Activated naive CD8-positive, alpha-beta T cell treated with anti-CD3 and anti-CD28 coated beads, Interleukin-2, amount 10 ng/mL, durations not matched to agents 7 days and 5 days (primary cell): ENCODE measurements at regions not wholly inside any gene's neighbourhood (a gene's known extent, or its start where the extent isn't known, plus 50 kb on each side); places are given as distances from the start of the nearest gene placed in this dataset.

ENCODE experiments used
- ATAC-seq: fragments of 150-1000 bp; cut with Tn5 transposase; one replicate; pipeline ENCODE4 v1.10.0; 2021; ENCODE audit warnings: low read depth, moderate library complexity
- POLR2A ChIA-PET: fragments of 350-600 bp; sonication (Branson Sonifier 250); formaldehyde crosslinking; loops from one replicate; lab custom pipeline; 2021; ENCODE audit warnings: antibody characterized with exemption; lab: Charles Lee
- DNase-seq: peaks from one replicate; pipeline ENCODE4 v3.0.0; 2021
- H3K27ac Mint-ChIP-seq: one replicate; pipeline ENCODE4 v1.8.0; 2022; ENCODE audit warnings: mild to moderate bottlenecking, mixed read lengths
- H3K27me3 Mint-ChIP-seq: one replicate; pipeline ENCODE4 v1.8.0; 2022; ENCODE audit warnings: mild to moderate bottlenecking, moderate library complexity, mixed read lengths
- H3K36me3 Mint-ChIP-seq: one replicate; pipeline ENCODE4 v1.8.0; 2021; ENCODE audit warnings: mild to moderate bottlenecking, mixed read lengths
- H3K4me1 Mint-ChIP-seq: one replicate; pipeline ENCODE4 v1.8.0; 2021; ENCODE audit warnings: mixed read lengths
- H3K4me3 Mint-ChIP-seq: one replicate; pipeline ENCODE4 v1.8.0; 2022; ENCODE audit warnings: mild to moderate bottlenecking, moderate library complexity, mixed read lengths
- H3K9me3 Mint-ChIP-seq: one replicate; pipeline ENCODE4 v1.8.0; 2021; ENCODE audit warnings: mixed read lengths

- no peak overlapping the region for H3K4me3 Mint-ChIP-seq
- ATAC-seq (no peak), DNase-seq (no peak)
- H3K4me1 Mint-ChIP-seq, result no peaks in the 10 kb centered on the region
- POLR2A ChIA-PET, result no interaction called here
- no peaks in the 10 kb centered on the region for H3K9me3 Mint-ChIP-seq
- H3K36me3 Mint-ChIP-seq, result no peaks in the 10 kb centered on the region
- H3K27me3 Mint-ChIP-seq, result no peaks in the 10 kb centered on the region
- H3K27ac Mint-ChIP-seq, result no peak overlapping the region
Measured at GRCh38 chr9:90455316-90455715, 187.3 kb downstream of the DIRAS2 start.

- DNase-seq (no peak), ATAC-seq (no peak)
- POLR2A ChIA-PET, result no interaction called here
- Mint-ChIP-seq H3K27ac (no peak overlapping the region), H3K36me3 (no peaks in the 10 kb centered on the region), H3K4me1 (no peaks in the 10 kb centered on the region), H3K27me3 (no peaks in the 10 kb centered on the region), H3K9me3 (no peaks in the 10 kb centered on the region), H3K4me3 (no peak overlapping the region)
Measured at GRCh38 chr9:90457386-90458190, 185.0 kb downstream of the DIRAS2 start.

GRCh38 chr9:90458485-90458884 lies 184.1 kb downstream of the DIRAS2 start:
- Mint-ChIP-seq H3K36me3 (no peaks in the 10 kb centered on the region), H3K27ac (no peak overlapping the region), H3K4me1 (no peaks in the 10 kb centered on the region), H3K4me3 (no peak overlapping the region), H3K27me3 (no peaks in the 10 kb centered on the region), H3K9me3 (no peaks in the 10 kb centered on the region)
- ATAC-seq (no peak), DNase-seq (no peak)
- POLR2A ChIA-PET, result no interaction called here

GRCh38 chr9:90459321-90459720 lies 183.3 kb downstream of the DIRAS2 start:
- no peaks in the 10 kb centered on the region for H3K36me3 Mint-ChIP-seq
- no peaks in the 10 kb centered on the region for H3K9me3 Mint-ChIP-seq
- H3K27me3 Mint-ChIP-seq, result no peaks in the 10 kb centered on the region
- no peak for DNase-seq
- ATAC-seq, result no peak
- H3K4me3 Mint-ChIP-seq, result no peak overlapping the region
- H3K27ac Mint-ChIP-seq, result no peak overlapping the region
- POLR2A ChIA-PET, result no interaction called here
- no peaks in the 10 kb centered on the region for H3K4me1 Mint-ChIP-seq

GRCh38 chr9:90460220-90460619 lies 182.4 kb downstream of the DIRAS2 start:
- H3K27ac Mint-ChIP-seq, result no peak overlapping the region
- POLR2A ChIA-PET, result no interaction called here
- no peak overlapping the region for H3K4me3 Mint-ChIP-seq
- H3K27me3 Mint-ChIP-seq, result no peaks in the 10 kb centered on the region
- no peaks in the 10 kb centered on the region for H3K36me3 Mint-ChIP-seq
- ATAC-seq (no peak), DNase-seq (no peak)
- H3K4me1 Mint-ChIP-seq, result no peaks in the 10 kb centered on the region
- H3K9me3 Mint-ChIP-seq, result no peaks in the 10 kb centered on the region

GRCh38 chr9:90464978-90465377 lies 177.6 kb downstream of the DIRAS2 start:
- POLR2A ChIA-PET, result no interaction called here
- ATAC-seq (no peak), DNase-seq (no peak)
- H3K4me3 Mint-ChIP-seq, result no peak overlapping the region
- peaks cover under 1% of the 10 kb centered on the region for H3K27me3 Mint-ChIP-seq
- no peaks in the 10 kb centered on the region for H3K4me1 Mint-ChIP-seq
- no peaks in the 10 kb centered on the region for H3K9me3 Mint-ChIP-seq
- no peaks in the 10 kb centered on the region for H3K36me3 Mint-ChIP-seq
- no peak overlapping the region for H3K27ac Mint-ChIP-seq

GRCh38 chr9:90466441-90466840 lies 176.2 kb downstream of the DIRAS2 start:
- no peaks in the 10 kb centered on the region for H3K9me3 Mint-ChIP-seq
- DNase-seq (no peak), ATAC-seq (no peak)
- no peaks in the 10 kb centered on the region for H3K4me1 Mint-ChIP-seq
- no peak overlapping the region for H3K27ac Mint-ChIP-seq
- H3K36me3 Mint-ChIP-seq, result no peaks in the 10 kb centered on the region
- H3K27me3 Mint-ChIP-seq, result peaks cover 4% of the 10 kb centered on the region
- POLR2A ChIA-PET, result no interaction called here
- H3K4me3 Mint-ChIP-seq, result no peak overlapping the region

GRCh38 chr9:90469435-90469834 lies 173.2 kb downstream of the DIRAS2 start:
- ATAC-seq, result no peak
- H3K4me3 Mint-ChIP-seq, result no peak overlapping the region
- POLR2A ChIA-PET, result no interaction called here
- H3K4me1 Mint-ChIP-seq, result no peaks in the 10 kb centered on the region
- no peaks in the 10 kb centered on the region for H3K36me3 Mint-ChIP-seq
- no peak overlapping the region for H3K27ac Mint-ChIP-seq
- DNase-seq, result no peak
- peaks cover 4% of the 10 kb centered on the region for H3K27me3 Mint-ChIP-seq
- no peaks in the 10 kb centered on the region for H3K9me3 Mint-ChIP-seq

GRCh38 chr9:90469865-90470387 lies 172.7 kb downstream of the DIRAS2 start:
- peaks cover 4% of the 10 kb centered on the region for H3K27me3 Mint-ChIP-seq
- no peak for DNase-seq
- POLR2A ChIA-PET, result no interaction called here
- H3K9me3 Mint-ChIP-seq, result no peaks in the 10 kb centered on the region
- H3K36me3 Mint-ChIP-seq, result no peaks in the 10 kb centered on the region
- H3K4me3 Mint-ChIP-seq, result no peak overlapping the region
- no peak overlapping the region for H3K27ac Mint-ChIP-seq
- ATAC-seq, result no peak
- H3K4me1 Mint-ChIP-seq, result no peaks in the 10 kb centered on the region

- POLR2A ChIA-PET, result no interaction called here
Measured at GRCh38 chr9:90476058-90476457, 166.6 kb downstream of the DIRAS2 start.

GRCh38 chr9:90477535-90477934 lies 165.1 kb downstream of the DIRAS2 start:
- peaks cover 3% of the 10 kb centered on the region for H3K27me3 Mint-ChIP-seq
- no peak overlapping the region for H3K27ac Mint-ChIP-seq
- H3K9me3 Mint-ChIP-seq, result no peaks in the 10 kb centered on the region
- ATAC-seq (no peak), DNase-seq (no peak)
- H3K36me3 Mint-ChIP-seq, result no peaks in the 10 kb centered on the region
- POLR2A ChIA-PET, result no interaction called here
- no peak overlapping the region for H3K4me3 Mint-ChIP-seq
- no peaks in the 10 kb centered on the region for H3K4me1 Mint-ChIP-seq

More at GRCh38 chr9:90476058-90476457, 166.6 kb downstream of the DIRAS2 start:
- Mint-ChIP-seq H3K9me3 (no peaks in the 10 kb centered on the region), H3K4me1 (no peaks in the 10 kb centered on the region), H3K27me3 (peaks cover 3% of the 10 kb centered on the region), H3K27ac (no peak overlapping the region), H3K36me3 (no peaks in the 10 kb centered on the region), H3K4me3 (no peak overlapping the region)
- ATAC-seq, result no peak
- DNase-seq, result no peak

GRCh38 chr9:90478821-90479220 lies 163.8 kb downstream of the DIRAS2 start:
- Mint-ChIP-seq H3K4me3 (no peak overlapping the region), H3K36me3 (no peaks in the 10 kb centered on the region), H3K9me3 (no peaks in the 10 kb centered on the region), H3K27me3 (peaks cover 3% of the 10 kb centered on the region), H3K27ac (no peak overlapping the region), H3K4me1 (no peaks in the 10 kb centered on the region)
- no peak for DNase-seq
- no peak for ATAC-seq
- POLR2A ChIA-PET, result no interaction called here

- no peak overlapping the region for H3K4me3 Mint-ChIP-seq
- H3K4me1 Mint-ChIP-seq, result no peaks in the 10 kb centered on the region
- no peak for ATAC-seq
Measured at GRCh38 chr9:90485028-90485427, 157.6 kb downstream of the DIRAS2 start.

GRCh38 chr9:90489066-90489465 lies 153.6 kb downstream of the DIRAS2 start:
- Mint-ChIP-seq H3K36me3 (no peaks in the 10 kb centered on the region), H3K27ac (no peak overlapping the region), H3K4me3 (no peak overlapping the region), H3K27me3 (peaks cover 4% of the 10 kb centered on the region), H3K4me1 (no peaks in the 10 kb centered on the region), H3K9me3 (no peaks in the 10 kb centered on the region)
- DNase-seq (no peak), ATAC-seq (no peak)
- POLR2A ChIA-PET, result no interaction called here

More at GRCh38 chr9:90485028-90485427, 157.6 kb downstream of the DIRAS2 start:
- Mint-ChIP-seq H3K27me3 (peaks cover 2% of the 10 kb centered on the region), H3K9me3 (no peaks in the 10 kb centered on the region), H3K27ac (no peak overlapping the region), H3K36me3 (no peaks in the 10 kb centered on the region)
- POLR2A ChIA-PET, result no interaction called here
- no peak for DNase-seq
